CD8-positive, alpha-beta memory T cell (primary cell): ENCODE measurements at regions not wholly inside any gene's neighbourhood (a gene's known extent, or its start where the extent isn't known, plus 50 kb on each side); places are given as distances from the start of the nearest gene placed in this dataset.

Experiments used
- CTCF ChIA-PET: fragments of 350-600 bp; sonication (Branson Sonifier 250); formaldehyde crosslinking; loops from one replicate; lab custom pipeline; 2021; ENCODE audit warnings: antibody characterized with exemption; lab: Charles Lee
- POLR2A ChIA-PET: fragments of 350-600 bp; sonication (Branson Sonifier 250); formaldehyde crosslinking; loops from one replicate; lab custom pipeline; 2021; ENCODE audit warnings: antibody characterized with exemption; lab: Charles Lee
- DNase-seq, 5 donors: peaks; one replicate each; pipeline versions ENCODE4 v3.0.0 to v3.0.0-alpha.2; 2020 to 2022; ENCODE audit warnings: mixed read lengths in 1 of 5
- H3K27ac ChIP-seq: one replicate; pipeline ENCODE4 v1.7.0; 2013; ENCODE audit warnings: low read depth, mild to moderate bottlenecking, low read length, moderate library complexity
- H3K27me3 ChIP-seq: 2 replicates; pipeline ENCODE4 v1.7.0; 2013; ENCODE audit warnings: low read length, mild to moderate bottlenecking; ENCODE audit not compliant: insufficient read depth, poor library complexity, severe bottlenecking
- H3K36me3 ChIP-seq: 2 replicates; pipeline ENCODE4 v1.7.0; 2013; ENCODE audit warnings: mild to moderate bottlenecking, low read length, moderate library complexity; ENCODE audit not compliant: insufficient read depth
- H3K4me1 ChIP-seq: 2 replicates; pipeline ENCODE4 v1.7.0; 2013; ENCODE audit warnings: mild to moderate bottlenecking, low read length, moderate library complexity; ENCODE audit not compliant: insufficient read depth
- H3K4me3 ChIP-seq: 2 replicates; pipeline ENCODE4 v1.7.0; 2013; ENCODE audit warnings: mild to moderate bottlenecking, low read length
- H3K9me3 ChIP-seq: 2 replicates; pipeline ENCODE4 v1.7.0; 2013; ENCODE audit warnings: mild to moderate bottlenecking, low read length
- H3K27ac Mint-ChIP-seq, 8 donors: one replicate each; pipeline ENCODE4 v1.8.0; 2020 to 2021; ENCODE audit warnings: mixed read lengths in 8 of 8, mild to moderate bottlenecking in 6 of 8, inconsistent platforms in 3 of 8, moderate library complexity in 3 of 8
- H3K27me3 Mint-ChIP-seq, 2 donors: one replicate each; pipeline ENCODE4 v1.8.0; 2020 to 2021; ENCODE audit warnings: mixed read lengths in 2 of 2, mild to moderate bottlenecking in 1 of 2, moderate library complexity in 1 of 2
- H3K36me3 Mint-ChIP-seq, 3 donors: one replicate each; pipeline ENCODE4 v1.8.0; 2020 to 2021; ENCODE audit warnings: mixed read lengths in 3 of 3, inconsistent platforms in 1 of 3, mild to moderate bottlenecking in 1 of 3
- H3K4me1 Mint-ChIP-seq, 3 donors: one replicate each; pipeline ENCODE4 v1.8.0; 2020 to 2021; ENCODE audit warnings: mixed read lengths in 3 of 3, inconsistent platforms in 1 of 3, mild to moderate bottlenecking in 1 of 3
- H3K4me3 Mint-ChIP-seq, 7 donors: one replicate each; pipeline ENCODE4 v1.8.0; 2020 to 2021; ENCODE audit warnings: mixed read lengths in 7 of 7, mild to moderate bottlenecking in 6 of 7, moderate library complexity in 4 of 7, inconsistent platforms in 2 of 7
- H3K9me3 Mint-ChIP-seq, 5 donors: one replicate each; pipeline ENCODE4 v1.8.0; 2020 to 2022; ENCODE audit warnings: mixed read lengths in 5 of 5, mild to moderate bottlenecking in 3 of 5, moderate library complexity in 2 of 5, inconsistent platforms in 1 of 5

DNA sequence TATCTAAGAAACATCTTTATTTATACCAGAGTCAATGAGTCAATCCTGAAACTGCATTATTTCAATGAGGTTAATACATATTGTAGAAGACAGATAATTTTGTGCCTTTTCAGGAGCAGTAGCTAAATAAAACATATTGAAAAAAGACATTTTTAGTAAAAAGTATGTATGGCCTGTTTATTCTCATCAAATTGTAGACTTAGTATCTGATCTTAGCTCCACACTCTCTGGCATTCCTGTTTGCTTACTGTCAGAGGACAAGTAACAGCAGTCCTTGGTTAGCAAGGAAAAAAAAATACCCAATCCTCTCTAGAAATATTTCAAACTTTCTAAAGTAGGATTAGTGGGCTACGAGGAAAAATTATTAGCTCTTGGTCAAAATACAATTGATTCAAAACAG lies 50.5 kb upstream of the GUCY1A1 start:
- POLR2A ChIA-PET = no interaction called here
- no peak overlapping the region for H3K27ac Mint-ChIP-seq
- no peaks in the 10 kb centered on the region for H3K27me3 ChIP-seq
- peaks cover 0 to 2% (median 0%) of the 10 kb centered on the region in 5 donors for H3K9me3 Mint-ChIP-seq
- no peak overlapping the region for H3K27ac ChIP-seq
- no peaks in the 10 kb centered on the region for H3K9me3 ChIP-seq
- CTCF ChIA-PET = no interaction called here
- no peaks in the 10 kb centered on the region for H3K36me3 Mint-ChIP-seq
- no peaks in the 10 kb centered on the region for H3K36me3 ChIP-seq
- DNase-seq = no peak
- H3K4me1 ChIP-seq = no peaks in the 10 kb centered on the region
- H3K27me3 Mint-ChIP-seq = no peaks in the 10 kb centered on the region
- H3K4me3 Mint-ChIP-seq = no peak overlapping the region
- no peaks in the 10 kb centered on the region for H3K4me1 Mint-ChIP-seq
- no peak overlapping the region for H3K4me3 ChIP-seq

- CTCF ChIA-PET = no interaction called here
- H3K27me3 ChIP-seq = no peaks in the 10 kb centered on the region
- POLR2A ChIA-PET = no interaction called here
- H3K36me3 Mint-ChIP-seq = no peaks in the 10 kb centered on the region
- no peaks in the 10 kb centered on the region for H3K4me1 Mint-ChIP-seq
- H3K9me3 ChIP-seq = no peaks in the 10 kb centered on the region
- H3K9me3 Mint-ChIP-seq = peaks cover 0 to 2% (median 0%) of the 10 kb centered on the region in 5 donors
- no peak overlapping the region for H3K4me3 ChIP-seq
- no peak overlapping the region for H3K4me3 Mint-ChIP-seq
- DNase-seq = no peak
- H3K36me3 ChIP-seq = no peaks in the 10 kb centered on the region
- H3K27ac ChIP-seq = no peak overlapping the region
- no peak overlapping the region for H3K27ac Mint-ChIP-seq
- no peaks in the 10 kb centered on the region for H3K4me1 ChIP-seq
- H3K27me3 Mint-ChIP-seq = no peaks in the 10 kb centered on the region
Observed at GRCh38 chr4:155615081-155615887, 51.4 kb upstream of the GUCY1A1 start.

DNA sequence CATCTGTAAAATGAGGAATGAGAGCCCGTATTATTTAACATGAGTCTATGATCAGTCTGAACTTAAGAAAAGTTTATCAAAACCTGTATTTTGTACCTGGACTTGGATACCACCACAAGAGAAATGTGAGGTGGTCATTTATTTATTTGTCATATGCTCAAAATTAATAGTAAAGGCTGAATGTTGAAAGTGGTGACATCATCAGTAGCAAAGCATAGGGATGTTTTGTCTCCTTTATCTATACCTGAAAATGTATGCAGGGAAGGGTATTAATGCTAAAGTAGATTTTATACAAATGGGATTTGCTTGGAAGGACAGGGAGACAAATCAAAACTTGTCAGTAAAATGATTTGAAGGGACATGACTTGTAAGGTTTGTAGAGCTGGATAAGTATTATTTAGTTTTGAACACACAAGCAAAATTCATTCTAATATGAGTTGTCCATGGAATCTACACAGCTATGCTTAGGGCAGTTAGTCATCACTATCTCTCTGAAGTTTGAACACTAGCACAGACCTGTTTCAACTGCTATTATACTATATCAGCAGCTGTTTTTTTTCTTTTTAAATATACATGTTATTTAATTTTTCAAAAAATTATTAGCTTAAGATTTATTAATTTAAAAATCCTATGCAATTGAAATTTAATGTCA lies 52.4 kb upstream of the GUCY1A1 start:
- no peak overlapping the region for H3K27ac Mint-ChIP-seq
- H3K4me1 ChIP-seq = no peaks in the 10 kb centered on the region
- H3K27ac ChIP-seq = no peak overlapping the region
- H3K27me3 ChIP-seq = no peaks in the 10 kb centered on the region
- CTCF ChIA-PET = no interaction called here
- no peak overlapping the region for H3K4me3 Mint-ChIP-seq
- H3K36me3 Mint-ChIP-seq = no peaks in the 10 kb centered on the region
- H3K9me3 Mint-ChIP-seq = peaks cover 0 to 2% (median 0%) of the 10 kb centered on the region in 5 donors
- H3K9me3 ChIP-seq = no peaks in the 10 kb centered on the region
- no peaks in the 10 kb centered on the region for H3K27me3 Mint-ChIP-seq
- no peaks in the 10 kb centered on the region for H3K36me3 ChIP-seq
- DNase-seq = no peak
- POLR2A ChIA-PET = no interaction called here
- no peak overlapping the region for H3K4me3 ChIP-seq
- H3K4me1 Mint-ChIP-seq = no peaks in the 10 kb centered on the region

- H3K36me3 Mint-ChIP-seq = no peaks in the 10 kb centered on the region
- CTCF ChIA-PET = no interaction called here
- DNase-seq = no peak
Observed at GRCh38 chr4:155612074-155612473, 54.6 kb upstream of the GUCY1A1 start.

DNA sequence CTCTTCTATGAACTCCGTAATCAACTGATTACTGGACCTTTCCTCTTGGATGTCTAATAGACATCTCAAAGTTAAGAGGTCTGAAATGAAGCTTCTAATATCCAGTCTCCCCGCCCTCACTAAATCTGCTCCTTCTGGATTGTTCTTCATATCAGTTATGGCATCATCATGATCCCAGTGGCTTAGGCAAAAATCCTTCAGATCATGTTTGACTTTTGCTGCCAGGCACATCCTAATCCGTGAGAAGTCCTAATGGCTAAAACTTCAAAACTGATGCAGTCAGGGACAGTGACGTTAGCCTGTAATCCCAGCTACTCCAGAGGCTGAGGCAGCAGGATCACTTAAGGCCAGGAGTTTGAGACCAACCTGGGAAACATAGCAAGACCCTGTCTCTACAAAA lies 55.1 kb upstream of the GUCY1A1 start:
- Histone ChIP-seq H3K36me3 (no peaks in the 10 kb centered on the region), H3K4me1 (no peaks in the 10 kb centered on the region), H3K4me3 (no peak overlapping the region), H3K9me3 (no peaks in the 10 kb centered on the region), H3K27me3 (no peaks in the 10 kb centered on the region), H3K27ac (no peak overlapping the region)
- H3K27me3 Mint-ChIP-seq = no peaks in the 10 kb centered on the region
- ChIA-PET CTCF (no interaction called here), POLR2A (no interaction called here)
- H3K27ac Mint-ChIP-seq = no peak overlapping the region
- H3K9me3 Mint-ChIP-seq = peaks cover 0 to 2% (median 0%) of the 10 kb centered on the region in 5 donors
- no peaks in the 10 kb centered on the region for H3K36me3 Mint-ChIP-seq
- no peak overlapping the region for H3K4me3 Mint-ChIP-seq
- no peaks in the 10 kb centered on the region for H3K4me1 Mint-ChIP-seq
- DNase-seq = no peak

More at GRCh38 chr4:155612074-155612473, 54.6 kb upstream of the GUCY1A1 start:
- Mint-ChIP-seq H3K4me3 (no peak overlapping the region), H3K27ac (no peak overlapping the region), H3K27me3 (no peaks in the 10 kb centered on the region), H3K9me3 (peaks cover 0 to 2% (median 0%) of the 10 kb centered on the region in 5 donors), H3K4me1 (no peaks in the 10 kb centered on the region)
- Histone ChIP-seq H3K27me3 (no peaks in the 10 kb centered on the region), H3K4me3 (no peak overlapping the region), H3K36me3 (no peaks in the 10 kb centered on the region), H3K4me1 (no peaks in the 10 kb centered on the region), H3K27ac (no peak overlapping the region), H3K9me3 (no peaks in the 10 kb centered on the region)
- POLR2A ChIA-PET = no interaction called here

GRCh38 chr4:155610143-155610542 lies 56.5 kb upstream of the GUCY1A1 start:
- POLR2A ChIA-PET = no interaction called here
- no peak for DNase-seq
- Histone ChIP-seq H3K4me1 (no peaks in the 10 kb centered on the region), H3K36me3 (no peaks in the 10 kb centered on the region), H3K27me3 (no peaks in the 10 kb centered on the region), H3K4me3 (no peak overlapping the region), H3K9me3 (no peaks in the 10 kb centered on the region), H3K27ac (no peak overlapping the region)
- Mint-ChIP-seq H3K9me3 (no peaks in the 10 kb centered on the region), H3K4me3 (no peak overlapping the region), H3K27me3 (no peaks in the 10 kb centered on the region), H3K27ac (no peak overlapping the region), H3K36me3 (no peaks in the 10 kb centered on the region), H3K4me1 (no peaks in the 10 kb centered on the region)
- CTCF ChIA-PET = no interaction called here

- Histone ChIP-seq H3K4me3 (no peak overlapping the region), H3K27ac (no peak overlapping the region), H3K4me1 (no peaks in the 10 kb centered on the region), H3K27me3 (no peaks in the 10 kb centered on the region), H3K9me3 (no peaks in the 10 kb centered on the region), H3K36me3 (no peaks in the 10 kb centered on the region)
- H3K4me1 Mint-ChIP-seq = no peaks in the 10 kb centered on the region
- H3K27me3 Mint-ChIP-seq = no peaks in the 10 kb centered on the region
- H3K36me3 Mint-ChIP-seq = no peaks in the 10 kb centered on the region
- no peak for DNase-seq
- no peak overlapping the region for H3K4me3 Mint-ChIP-seq
- no peaks in the 10 kb centered on the region for H3K9me3 Mint-ChIP-seq
- ChIA-PET CTCF (no interaction called here), POLR2A (no interaction called here)
- no peak overlapping the region for H3K27ac Mint-ChIP-seq
Observed at GRCh38 chr4:155609455-155610059, 57.1 kb upstream of the GUCY1A1 start.

DNA sequence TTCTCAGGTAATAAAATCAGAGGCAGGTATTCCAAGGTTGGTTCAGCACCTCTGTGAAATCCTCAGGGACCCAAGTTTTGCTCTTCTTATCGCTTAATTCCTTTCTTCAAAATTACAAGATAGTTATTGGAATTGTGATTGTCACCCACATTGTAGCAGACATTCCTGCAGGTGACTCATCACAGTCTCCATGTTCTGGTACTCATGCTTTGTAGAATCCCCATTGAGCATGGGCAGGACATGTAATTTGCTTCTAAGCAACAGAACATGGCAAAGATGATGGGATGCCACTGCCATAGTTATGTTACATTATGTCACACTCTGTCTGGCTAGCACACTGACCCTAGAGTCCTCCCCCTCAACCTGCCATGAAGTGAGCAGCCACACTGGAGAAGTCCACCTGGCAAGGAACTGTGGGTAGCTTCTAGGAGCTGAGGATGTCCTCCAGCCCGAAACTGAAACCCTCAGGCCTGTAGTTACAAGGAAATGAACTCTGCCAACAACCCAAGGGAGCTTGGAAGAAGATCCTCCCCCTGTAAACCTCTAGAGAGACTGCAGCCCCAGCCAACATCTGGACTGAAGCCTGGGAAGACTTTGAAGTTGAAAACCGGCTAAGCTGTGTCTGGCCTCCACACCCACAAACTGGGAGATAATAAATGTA lies 58.3 kb upstream of the GUCY1A1 start:
- H3K27ac Mint-ChIP-seq = no peak overlapping the region
- POLR2A ChIA-PET = no interaction called here
- CTCF ChIA-PET = no interaction called here

More for the DNA sequence above, 58.3 kb upstream of the GUCY1A1 start:
- Histone ChIP-seq H3K4me3 (no peak overlapping the region), H3K27me3 (no peaks in the 10 kb centered on the region), H3K36me3 (no peaks in the 10 kb centered on the region), H3K9me3 (no peaks in the 10 kb centered on the region), H3K4me1 (no peaks in the 10 kb centered on the region), H3K27ac (no peak overlapping the region)
- no peak for DNase-seq
- Mint-ChIP-seq H3K4me3 (no peak overlapping the region), H3K27me3 (no peaks in the 10 kb centered on the region), H3K36me3 (no peaks in the 10 kb centered on the region), H3K9me3 (no peaks in the 10 kb centered on the region), H3K4me1 (no peaks in the 10 kb centered on the region)
